Upper lobe of right lung (tissue), 1 donor: ENCODE measurements at regions not wholly inside any gene's neighbourhood (a gene's known extent, or its start where the extent isn't known, plus 50 kb on each side); places are given as distances from the start of the nearest gene placed in this dataset.

Source experiments
- ATAC-seq: fragments of 200-7000 bp; cut with Tn5 transposase; one replicate; pipeline ENCODE4 v1.9.1; 2020; ENCODE audit warnings: mild to moderate bottlenecking, moderate library complexity
- DNase-seq: peaks from one replicate; pipeline ENCODE4 v3.0.0-alpha.2; 2020
- H3K27ac ChIP-seq: fragments of 200-600 bp; one replicate; pipeline ENCODE4 v1.8.0; 2022
- H3K27me3 ChIP-seq: fragments of 200-600 bp; one replicate; pipeline ENCODE4 v1.8.0; 2022; ENCODE audit warnings: mild to moderate bottlenecking
- H3K36me3 ChIP-seq: fragments of 200-600 bp; one replicate; pipeline ENCODE4 v1.8.0; 2022
- H3K4me1 ChIP-seq: fragments of 200-600 bp; one replicate; pipeline ENCODE4 v1.8.0; 2022
- H3K4me3 ChIP-seq: fragments of 200-600 bp; one replicate; pipeline ENCODE4 v1.8.0; 2022; ENCODE audit warnings: mild to moderate bottlenecking
- H3K9me3 ChIP-seq: fragments of 200-600 bp; one replicate; pipeline ENCODE4 v1.8.0; 2022
- intact Hi-C: fragments of 100-400 bp; cut with DNase I; formaldehyde crosslinking; loops from one replicate; pipeline ENCODE4 v1.11.0; 2022
- TF ChIP-seq, protein P1 (sequence below): fragments of 200-600 bp; IDR thresholded peaks from one replicate; pipeline ENCODE4 v1.8.0; 2022; ENCODE audit warnings: antibody characterized with exemption
- donor health status: DM: no; HTN: yes; CAD: no; lungs with severe emphysema.

DNA sequence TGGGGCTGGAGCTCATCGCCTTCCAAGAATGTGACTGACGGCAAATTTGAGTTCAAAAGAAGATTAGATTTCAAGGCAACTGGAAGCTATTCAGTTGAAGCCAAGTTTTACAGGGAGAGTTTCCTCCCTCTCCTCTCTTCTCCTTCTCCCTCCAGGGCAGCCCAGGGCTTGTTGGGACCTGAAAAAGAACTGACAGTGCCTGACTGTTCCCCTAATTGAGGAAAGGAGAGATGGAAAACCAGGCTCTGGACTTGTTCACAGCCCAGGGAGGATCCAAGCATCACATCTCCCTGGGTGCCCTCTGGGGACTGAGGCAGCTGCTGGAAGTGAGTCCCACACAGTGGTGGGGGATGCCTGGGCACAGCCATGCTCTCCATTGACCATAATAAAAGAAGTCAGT lies 88.1 kb downstream of the THNSL2 start:
- Histone ChIP-seq H3K36me3 (no peaks in the 10 kb centered on the region), H3K9me3 (no peaks in the 10 kb centered on the region), H3K4me3 (no peak overlapping the region), H3K27me3 (no peaks in the 10 kb centered on the region), H3K4me1 (no peaks in the 10 kb centered on the region), H3K27ac (no peak overlapping the region)
- no peak for DNase-seq
- ATAC-seq = no peak
- intact Hi-C loops = no loop called here
- TF ChIP-seq, protein P1, sequence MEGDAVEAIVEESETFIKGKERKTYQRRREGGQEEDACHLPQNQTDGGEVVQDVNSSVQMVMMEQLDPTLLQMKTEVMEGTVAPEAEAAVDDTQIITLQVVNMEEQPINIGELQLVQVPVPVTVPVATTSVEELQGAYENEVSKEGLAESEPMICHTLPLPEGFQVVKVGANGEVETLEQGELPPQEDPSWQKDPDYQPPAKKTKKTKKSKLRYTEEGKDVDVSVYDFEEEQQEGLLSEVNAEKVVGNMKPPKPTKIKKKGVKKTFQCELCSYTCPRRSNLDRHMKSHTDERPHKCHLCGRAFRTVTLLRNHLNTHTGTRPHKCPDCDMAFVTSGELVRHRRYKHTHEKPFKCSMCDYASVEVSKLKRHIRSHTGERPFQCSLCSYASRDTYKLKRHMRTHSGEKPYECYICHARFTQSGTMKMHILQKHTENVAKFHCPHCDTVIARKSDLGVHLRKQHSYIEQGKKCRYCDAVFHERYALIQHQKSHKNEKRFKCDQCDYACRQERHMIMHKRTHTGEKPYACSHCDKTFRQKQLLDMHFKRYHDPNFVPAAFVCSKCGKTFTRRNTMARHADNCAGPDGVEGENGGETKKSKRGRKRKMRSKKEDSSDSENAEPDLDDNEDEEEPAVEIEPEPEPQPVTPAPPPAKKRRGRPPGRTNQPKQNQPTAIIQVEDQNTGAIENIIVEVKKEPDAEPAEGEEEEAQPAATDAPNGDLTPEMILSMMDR = no peak

DNA sequence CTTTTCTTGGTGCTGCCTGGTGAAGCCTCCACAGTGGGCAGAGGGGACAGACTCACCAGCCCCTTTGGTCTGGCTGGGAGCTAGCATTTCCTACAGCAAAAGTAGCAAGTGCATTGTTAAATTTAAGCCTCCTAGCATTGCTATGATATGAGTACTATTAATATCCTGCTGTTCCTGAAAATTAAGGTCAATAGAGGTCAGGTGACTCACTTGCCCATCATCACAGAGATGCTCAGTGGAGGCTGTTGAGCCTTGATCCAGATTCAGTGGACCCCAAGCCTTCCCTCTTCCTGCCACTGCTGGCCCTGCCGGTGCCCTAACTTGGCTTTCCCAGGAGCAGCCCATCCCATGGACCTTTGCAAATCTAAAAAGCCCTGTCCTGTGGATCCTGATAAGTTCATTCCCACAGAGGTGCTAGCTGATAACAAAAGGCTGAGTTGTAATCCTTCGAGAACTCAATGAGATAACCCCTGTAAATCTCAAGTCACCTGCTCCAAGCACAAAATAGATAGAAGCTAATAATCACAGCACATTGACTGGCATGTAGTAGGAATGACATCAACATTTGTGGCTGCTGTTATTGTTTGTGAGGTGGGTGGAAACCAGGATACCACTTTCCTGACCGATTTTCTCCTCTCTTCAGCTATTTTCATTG lies 84.4 kb downstream of the THNSL2 start:
- no peak overlapping the region for H3K4me3 ChIP-seq
- no peaks in the 10 kb centered on the region for H3K36me3 ChIP-seq
- ATAC-seq (no peak), DNase-seq (no peak)
- TF ChIP-seq, protein P1 = no peak
- H3K27me3 ChIP-seq = no peaks in the 10 kb centered on the region
- H3K4me1 ChIP-seq = no peaks in the 10 kb centered on the region
- H3K9me3 ChIP-seq = no peaks in the 10 kb centered on the region
- H3K27ac ChIP-seq = no peak overlapping the region
- intact Hi-C loops = no loop called here

DNA sequence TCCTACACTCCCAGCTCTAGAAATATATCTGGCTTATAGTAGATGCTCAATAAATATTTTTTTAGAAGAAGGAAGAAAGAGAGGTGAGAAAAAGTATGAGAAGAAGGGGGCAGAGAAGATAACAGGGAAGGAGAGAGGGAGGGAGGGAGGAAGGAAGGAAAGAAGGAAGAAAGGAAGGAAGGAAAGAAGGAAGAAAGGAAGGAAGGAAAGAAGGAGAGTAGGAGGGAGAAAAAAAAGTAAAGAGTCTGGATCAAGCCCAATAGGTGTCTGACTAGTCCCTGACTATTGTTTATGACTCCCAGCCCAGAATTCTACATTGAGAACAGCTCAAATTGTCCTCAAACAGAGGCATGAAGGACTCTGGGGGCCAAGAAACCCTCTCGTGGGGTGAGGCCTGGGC lies 83.9 kb downstream of the THNSL2 start:
- Histone ChIP-seq H3K27ac (no peak overlapping the region), H3K36me3 (no peaks in the 10 kb centered on the region), H3K4me1 (no peaks in the 10 kb centered on the region), H3K9me3 (no peaks in the 10 kb centered on the region), H3K4me3 (no peak overlapping the region), H3K27me3 (no peaks in the 10 kb centered on the region)
- DNase-seq (no peak), ATAC-seq (no peak)
- intact Hi-C loops = no loop called here
- TF ChIP-seq, protein P1 = no peak

DNA sequence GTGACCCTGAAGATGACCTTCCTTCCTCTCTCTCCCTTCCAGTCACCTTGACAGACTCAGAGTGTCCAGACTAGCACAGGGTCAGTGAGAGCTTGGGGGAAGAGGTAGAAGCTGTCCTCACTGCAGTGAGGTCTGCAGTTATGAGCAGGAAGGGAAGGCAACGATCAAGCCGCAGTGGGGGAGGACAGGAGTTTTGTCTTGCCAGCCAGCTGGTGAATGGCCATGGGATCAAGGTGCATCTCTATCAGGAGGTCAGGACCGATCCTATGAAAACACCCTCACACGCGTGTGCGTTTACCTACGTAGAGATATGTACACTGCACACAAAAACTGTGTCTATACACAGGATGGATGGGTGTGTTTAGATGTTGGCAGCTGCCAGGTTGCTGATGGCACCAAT lies 83.2 kb downstream of the THNSL2 start:
- Histone ChIP-seq H3K27me3 (no peaks in the 10 kb centered on the region), H3K27ac (no peak overlapping the region), H3K4me3 (no peak overlapping the region), H3K36me3 (no peaks in the 10 kb centered on the region), H3K9me3 (no peaks in the 10 kb centered on the region), H3K4me1 (no peaks in the 10 kb centered on the region)
- no peak for ATAC-seq
- TF ChIP-seq, protein P1 = no peak
- no peak for DNase-seq
- intact Hi-C loops = no loop called here

DNA sequence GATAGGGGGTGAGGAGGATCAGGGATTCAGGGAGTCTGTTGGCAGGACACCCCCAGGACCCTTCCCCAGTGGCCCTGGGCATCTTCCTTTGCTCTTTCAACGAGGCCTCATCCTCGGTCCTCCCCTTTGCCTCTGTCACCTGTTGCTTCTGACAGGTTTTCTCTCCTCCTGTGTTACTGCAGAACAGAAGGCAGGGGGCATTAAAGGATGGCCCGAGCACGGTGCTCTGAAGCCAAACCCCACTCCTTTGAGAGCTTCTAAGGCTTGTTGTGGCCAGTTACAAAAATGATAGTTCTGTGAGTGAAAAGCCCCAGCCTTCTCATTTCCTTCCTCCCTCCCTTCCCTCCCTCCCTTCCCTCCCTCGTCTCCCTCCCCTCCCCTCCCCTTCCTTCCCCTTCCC lies 82.5 kb downstream of the THNSL2 start:
- H3K4me3 ChIP-seq = no peak overlapping the region
- no peak for DNase-seq
- no peaks in the 10 kb centered on the region for H3K4me1 ChIP-seq
- H3K9me3 ChIP-seq = no peaks in the 10 kb centered on the region
- H3K27ac ChIP-seq = no peak overlapping the region
- ATAC-seq = no peak
- TF ChIP-seq, protein P1 = no peak
- H3K27me3 ChIP-seq = no peaks in the 10 kb centered on the region
- intact Hi-C loops = no loop called here
- H3K36me3 ChIP-seq = no peaks in the 10 kb centered on the region

DNA sequence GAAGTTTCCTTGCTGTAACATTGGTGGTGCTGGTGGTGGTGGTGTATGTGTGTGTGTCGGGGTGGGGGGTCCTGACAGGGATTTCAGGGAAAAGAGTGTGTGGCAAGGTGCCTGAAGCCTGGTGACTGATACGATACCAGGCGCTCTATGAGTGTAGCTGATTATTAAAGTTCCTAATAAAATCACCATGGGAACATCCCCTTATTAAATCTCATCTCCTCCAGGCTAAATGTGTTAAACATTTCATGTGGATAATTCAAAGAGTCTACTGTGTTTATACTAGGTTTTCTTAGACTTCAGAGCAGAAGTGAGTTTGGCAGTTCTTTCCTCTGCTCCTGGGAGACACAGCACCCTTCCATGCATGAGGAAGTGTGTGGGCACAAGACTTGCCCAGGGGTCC lies 82.0 kb downstream of the THNSL2 start:
- ATAC-seq (no peak), DNase-seq (no peak)
- H3K27ac ChIP-seq = no peak overlapping the region
- no peaks in the 10 kb centered on the region for H3K9me3 ChIP-seq
- TF ChIP-seq, protein P1 = no peak
- no peaks in the 10 kb centered on the region for H3K4me1 ChIP-seq
- H3K4me3 ChIP-seq = no peak overlapping the region
- no peaks in the 10 kb centered on the region for H3K36me3 ChIP-seq
- H3K27me3 ChIP-seq = no peaks in the 10 kb centered on the region
- intact Hi-C loops = no loop called here
